GM18907 (cell line): ENCODE measurements at regions not wholly inside any gene's neighbourhood (a gene's known extent, or its start where the extent isn't known, plus 50 kb on each side); places are given as distances from the start of the nearest gene placed in this dataset.
"Not testable (repeated sequence)": the region's sequence is repeated elsewhere in the genome, so short reads cannot be mapped to it uniquely, and the experiment has no call there.

Source experiments
- ATAC-seq: cut with Tn5 transposase; IDR thresholded peaks from one replicate; pipeline ENCODE4 v1.9.1; 2021; ENCODE audit warnings: mild to moderate bottlenecking, moderate library complexity; ENCODE audit not compliant: unreplicated experiment

DNA sequence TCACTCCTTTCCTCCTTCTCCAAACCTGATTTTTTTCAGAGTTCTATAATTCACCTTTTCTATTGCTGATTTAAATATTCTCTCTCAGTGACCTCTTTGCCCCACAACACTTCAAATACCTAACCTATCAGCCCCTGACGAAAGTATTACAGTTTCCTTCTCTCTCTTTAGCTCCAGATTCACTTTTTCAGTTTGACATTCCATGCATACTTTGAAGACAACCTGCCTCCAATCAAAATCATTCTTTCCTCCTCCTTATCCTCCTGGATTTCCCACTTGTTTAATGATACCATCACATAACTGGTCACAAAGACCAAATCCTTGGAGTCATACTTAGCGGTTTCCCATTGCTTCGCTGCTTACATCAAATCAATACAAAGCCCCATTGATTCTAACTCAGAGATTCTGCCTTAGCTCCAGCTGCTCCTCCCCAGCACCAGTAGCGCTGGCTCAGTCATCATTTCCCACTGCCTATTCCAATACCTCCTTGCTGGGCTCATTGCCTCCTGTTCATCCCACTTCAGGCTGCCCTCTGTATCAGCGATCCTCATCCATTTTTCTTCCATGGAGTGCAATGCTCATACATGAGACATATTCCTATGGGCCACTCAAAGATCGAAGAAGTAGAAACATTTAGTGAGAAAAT, 240.1 kb downstream of the ZNF92 start:
- ATAC-seq = not testable (repeated sequence)

DNA sequence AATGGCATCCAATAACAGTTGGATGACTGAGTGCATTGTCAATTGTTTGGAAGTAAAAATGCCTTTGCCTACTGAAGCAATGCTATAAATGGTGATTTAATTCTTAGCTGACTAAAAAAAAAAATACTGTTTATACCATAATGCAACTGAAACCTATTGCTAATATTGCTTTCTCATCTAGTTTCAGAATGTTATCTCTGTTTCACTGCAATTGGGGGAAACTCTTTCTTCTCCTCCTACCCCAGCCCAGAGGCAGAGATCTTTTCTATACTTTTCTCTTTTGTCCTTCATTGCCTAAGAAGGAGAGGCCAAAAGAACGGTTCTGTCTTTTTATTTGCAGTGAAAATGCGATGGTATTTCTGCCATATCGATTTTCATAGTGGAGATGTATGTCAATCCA, 242.5 kb downstream of the ZNF92 start:
- not testable (repeated sequence) for ATAC-seq

DNA sequence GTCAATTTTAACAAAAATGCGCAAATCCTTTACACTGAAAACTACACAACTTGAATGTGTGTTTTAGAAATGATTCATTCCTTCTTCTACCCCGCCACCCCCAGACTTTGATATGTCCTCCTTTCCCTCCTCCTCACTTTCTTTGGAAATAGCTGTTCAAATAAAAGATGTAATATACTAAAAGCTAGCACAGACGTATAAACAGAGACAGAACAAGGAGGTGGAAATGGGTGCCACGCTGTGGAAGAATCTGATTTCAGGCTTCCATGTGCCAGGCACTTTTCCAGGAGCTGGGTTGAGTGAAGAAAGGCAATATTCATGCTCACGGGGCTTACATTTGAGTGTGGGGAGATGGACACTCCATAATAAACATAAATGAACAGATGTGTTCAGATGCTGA, 246.6 kb downstream of the ZNF92 start:
- not testable (repeated sequence) for ATAC-seq

DNA sequence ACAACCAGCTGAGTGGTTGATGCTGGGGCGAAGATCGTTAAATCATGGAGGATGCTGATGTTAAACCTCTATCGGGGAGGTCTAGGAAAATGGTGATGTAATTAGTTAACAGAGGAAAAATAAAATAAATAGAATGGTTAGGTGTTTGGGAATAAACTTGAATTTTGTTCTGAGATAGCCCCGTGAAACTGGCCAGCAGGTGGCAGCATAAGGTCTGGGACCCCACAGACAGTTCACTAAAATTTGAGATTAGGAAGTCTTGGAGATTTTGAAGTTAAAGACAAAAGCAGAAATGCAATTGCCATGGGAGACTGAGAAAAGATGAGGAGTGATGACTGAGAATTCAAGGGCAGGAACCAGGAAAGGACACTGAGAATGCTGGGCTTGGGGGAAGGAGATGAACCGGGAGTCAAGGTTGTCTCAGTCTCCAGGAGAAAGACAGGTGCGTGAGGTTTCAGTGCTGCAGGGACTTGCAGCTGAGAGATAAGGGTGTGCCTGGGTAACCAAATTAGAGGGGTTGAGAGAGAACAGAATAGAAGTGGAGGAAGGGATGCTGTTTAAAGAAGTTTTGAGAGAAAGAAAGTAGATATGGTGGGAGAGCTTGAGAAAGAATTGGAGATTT, 248.0 kb downstream of the ZNF92 start:
- ATAC-seq = peak; percentile 57

DNA sequence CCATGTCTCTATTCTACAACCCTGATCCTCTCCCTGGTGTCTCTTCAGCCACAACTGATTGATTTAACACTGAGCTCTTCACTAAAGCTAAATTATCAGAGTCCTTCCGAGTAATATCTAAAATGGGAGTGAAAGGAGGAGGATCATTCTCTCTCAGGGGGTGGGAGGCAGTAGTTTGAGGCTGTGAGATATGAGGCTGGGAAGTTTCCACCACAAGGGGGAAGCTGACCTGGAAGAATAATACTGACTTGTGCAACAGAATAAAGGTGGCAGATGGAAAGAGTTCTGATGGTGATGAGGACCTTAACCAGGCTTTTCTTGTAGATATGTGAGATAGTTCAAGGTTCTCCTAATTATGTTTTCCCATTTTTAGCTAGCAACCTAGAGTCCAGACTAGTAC, 241.6 kb upstream of the VKORC1L1 start:
- not testable (repeated sequence) for ATAC-seq

DNA sequence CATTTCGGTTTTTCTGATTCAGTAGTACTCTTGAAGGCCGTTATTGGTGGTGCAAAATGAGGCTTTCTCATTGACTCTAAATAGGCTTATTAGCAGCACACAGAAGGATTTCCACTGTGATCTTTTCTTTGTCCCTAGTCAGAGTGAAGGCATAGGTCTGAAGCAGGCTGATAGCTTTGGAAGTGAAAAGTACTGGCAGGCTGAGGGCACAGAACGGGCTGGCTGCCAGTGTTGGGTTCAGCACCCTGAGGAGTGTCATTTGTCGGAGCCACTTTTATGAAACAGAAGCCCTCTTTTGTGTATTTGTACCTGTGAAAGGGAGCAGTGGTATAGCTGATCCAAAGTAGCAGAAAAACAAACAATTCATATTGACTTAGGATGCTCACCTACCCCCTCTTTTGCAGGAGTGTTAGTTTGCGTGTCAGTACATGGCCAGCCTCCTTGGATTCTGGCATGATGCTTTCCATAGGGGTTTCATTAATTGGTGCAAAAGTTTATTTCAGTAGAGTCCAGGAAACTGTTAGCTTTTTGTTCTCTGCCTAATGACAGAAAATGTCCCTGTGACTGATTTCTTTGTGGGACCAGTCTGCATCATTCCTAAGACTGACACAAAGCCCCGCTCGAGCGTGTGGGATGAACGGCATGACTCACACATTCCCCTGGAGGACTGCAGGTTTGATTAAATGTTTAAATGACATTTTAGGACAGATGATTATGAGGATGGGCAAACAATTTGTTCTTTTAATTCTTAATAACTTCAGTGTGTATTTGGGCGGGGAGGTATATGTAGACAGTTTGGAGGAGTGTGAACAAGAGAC, 239.1 kb upstream of the VKORC1L1 start:
- ATAC-seq = not testable (repeated sequence)

DNA sequence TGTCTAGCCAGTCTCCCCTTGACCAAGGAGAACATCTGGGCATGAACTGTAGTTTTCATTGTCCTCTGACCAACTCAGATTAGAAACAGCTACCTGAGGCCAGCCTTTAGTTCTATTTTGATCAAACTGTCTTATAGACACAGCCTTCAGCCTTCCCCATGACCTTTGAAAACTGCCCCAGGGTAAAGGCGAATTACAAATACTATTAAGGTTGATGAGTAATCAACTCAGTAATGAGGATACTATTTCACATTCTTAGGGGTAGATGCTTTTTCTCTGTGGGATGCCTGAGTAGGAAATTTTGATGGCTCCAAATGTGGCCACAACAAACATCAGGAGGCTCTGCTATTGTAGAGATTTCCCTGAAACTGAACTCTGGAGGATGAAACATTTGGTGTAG, 234.0 kb upstream of the VKORC1L1 start:
- ATAC-seq = not testable (repeated sequence)

DNA sequence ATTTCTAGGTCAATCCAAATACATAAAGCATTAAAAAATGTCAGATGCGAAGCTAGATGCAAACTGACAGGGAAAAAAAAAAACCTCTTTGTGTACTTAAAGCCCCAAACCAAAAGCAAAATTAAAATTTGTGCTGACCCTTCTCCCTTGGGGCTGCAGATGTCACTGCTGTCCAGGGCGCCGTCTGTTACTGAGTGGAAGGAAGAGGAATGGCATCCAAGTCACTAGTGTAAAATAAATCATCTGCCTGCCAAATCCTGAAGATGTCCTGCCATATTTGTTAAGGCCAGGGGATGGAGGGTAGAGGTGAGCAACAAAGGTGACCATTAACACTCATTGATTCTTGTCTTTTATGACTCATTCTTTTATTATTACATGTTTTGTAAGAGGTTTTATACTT, 233.2 kb upstream of the VKORC1L1 start:
- not testable (repeated sequence) for ATAC-seq

DNA sequence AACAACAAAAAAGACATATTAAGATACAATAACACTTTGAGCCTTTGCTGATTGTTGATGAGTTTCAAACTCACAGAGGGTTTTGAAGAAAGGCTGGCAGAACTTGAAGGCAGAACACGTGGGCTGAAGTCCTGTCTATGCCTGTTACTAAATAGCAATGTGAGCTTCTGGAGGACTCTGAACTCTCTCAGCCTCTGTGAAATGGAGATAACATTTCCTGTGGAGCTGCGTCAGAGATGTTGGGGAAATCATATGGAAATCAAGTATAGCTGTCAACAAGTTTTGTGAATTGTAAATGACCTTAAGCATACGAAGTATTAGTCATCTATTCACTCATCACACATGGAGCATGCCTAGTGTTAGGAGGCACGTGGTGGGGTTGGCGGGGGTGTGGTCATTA, 229.4 kb upstream of the VKORC1L1 start:
- not testable (repeated sequence) for ATAC-seq

DNA sequence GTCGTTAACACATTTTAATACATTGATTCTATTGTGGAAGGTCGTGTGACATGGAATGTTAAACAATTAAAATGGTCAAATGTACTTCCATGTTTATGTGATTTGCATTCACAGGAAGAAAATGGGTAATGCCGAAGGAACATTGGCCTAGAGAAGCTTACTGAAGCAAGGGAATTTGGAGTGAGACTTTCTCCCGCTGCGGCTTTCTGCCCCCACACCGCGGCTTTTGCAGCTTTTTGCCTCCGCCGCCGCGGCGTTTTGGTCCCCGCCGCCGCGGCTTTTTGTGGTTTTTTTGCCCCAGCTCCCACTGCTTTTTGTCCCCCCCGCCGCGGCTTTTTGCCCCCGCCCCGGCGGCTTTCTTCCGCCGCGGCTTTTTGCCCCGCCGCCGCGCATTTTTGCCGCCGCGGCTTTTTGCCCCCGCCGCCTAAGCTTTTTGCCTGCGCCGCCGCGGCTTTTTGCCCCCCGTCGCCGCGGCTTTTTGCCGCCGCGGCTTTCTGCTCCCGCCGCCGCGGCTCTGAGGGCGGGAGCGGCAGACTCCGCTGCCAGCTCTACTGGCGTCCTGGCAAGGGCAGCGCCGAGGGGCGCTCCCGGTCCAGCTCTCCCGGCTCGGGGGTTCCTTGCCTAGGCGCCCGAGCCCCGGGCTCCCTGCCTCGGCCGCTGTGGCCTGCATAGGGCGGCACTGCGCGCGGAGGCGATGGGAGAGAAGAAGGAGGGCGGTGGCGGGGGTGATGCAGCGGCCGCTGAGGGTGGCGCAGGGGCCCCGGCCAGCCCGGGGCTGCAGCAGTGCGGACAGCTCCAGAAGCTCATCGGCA, 225.5 kb upstream of the VKORC1L1 start:
- not testable (repeated sequence) for ATAC-seq

DNA sequence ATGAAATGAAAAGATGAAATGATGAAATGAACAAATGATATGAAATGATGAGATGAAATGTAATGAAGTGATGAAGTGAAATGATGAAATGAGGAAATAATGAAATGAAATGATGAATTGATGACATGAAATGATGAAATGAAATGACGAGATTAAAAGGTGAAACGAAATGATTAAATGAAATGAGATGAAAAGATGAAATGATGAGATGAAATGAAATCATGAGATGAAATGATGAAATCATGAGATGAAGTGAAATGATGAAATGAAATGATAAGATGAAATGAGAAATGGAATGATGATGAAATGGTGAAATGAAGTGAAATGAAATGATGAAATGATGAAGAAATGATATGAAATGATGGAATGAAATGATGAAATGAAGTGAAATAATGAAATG, 221.7 kb upstream of the VKORC1L1 start:
- ATAC-seq = not testable (repeated sequence)

DNA sequence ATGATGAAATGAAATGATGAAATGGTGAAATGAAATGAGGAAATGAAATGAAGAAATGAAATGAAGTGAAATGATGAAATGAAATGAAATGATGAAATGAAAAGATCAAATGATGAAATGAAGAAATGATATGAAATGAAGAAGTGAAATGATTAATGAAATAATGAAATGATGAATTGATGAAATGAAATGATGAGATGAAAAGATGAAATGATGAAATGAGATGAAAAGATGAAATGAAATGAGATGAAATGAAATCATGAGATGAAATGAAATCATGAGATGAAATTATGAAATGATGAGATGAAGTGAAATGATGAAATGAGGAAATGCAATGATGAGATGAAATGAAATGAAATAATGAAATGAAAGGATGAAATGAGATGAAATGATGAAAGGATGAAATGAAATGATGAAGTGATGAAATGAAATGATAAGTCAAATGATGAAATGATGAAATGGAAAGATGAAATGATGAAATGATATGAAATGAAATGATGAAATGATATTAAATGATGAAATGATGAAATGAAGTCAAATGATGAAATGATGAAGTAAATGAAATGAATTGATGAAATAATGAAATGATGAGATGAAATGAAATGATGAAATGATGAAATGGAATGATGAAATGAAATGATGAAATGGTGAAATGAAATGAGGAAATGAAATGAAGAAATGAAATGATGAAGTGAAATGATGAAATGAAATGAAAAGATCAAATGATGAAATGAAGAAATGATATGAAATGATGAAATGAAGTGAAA, 220.9 kb upstream of the VKORC1L1 start:
- not testable (repeated sequence) for ATAC-seq

DNA sequence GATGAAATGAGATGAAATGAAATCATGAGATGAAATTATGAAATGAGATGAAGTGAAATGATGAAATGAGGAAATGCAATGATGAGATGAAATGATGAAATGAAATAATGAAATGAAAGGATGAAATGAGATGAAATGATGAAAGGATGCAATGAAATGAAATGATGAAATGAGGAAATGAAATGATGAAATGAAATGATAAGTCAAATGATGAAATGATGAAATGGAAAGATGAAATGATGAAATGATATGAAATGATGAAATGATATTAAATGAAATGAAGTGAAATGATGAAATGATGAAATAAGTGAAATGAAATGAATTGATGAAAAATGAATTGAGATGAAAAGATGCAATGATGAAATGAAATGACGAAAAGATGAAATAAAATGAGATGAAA, 220.2 kb upstream of the VKORC1L1 start:
- ATAC-seq = not testable (repeated sequence)

DNA sequence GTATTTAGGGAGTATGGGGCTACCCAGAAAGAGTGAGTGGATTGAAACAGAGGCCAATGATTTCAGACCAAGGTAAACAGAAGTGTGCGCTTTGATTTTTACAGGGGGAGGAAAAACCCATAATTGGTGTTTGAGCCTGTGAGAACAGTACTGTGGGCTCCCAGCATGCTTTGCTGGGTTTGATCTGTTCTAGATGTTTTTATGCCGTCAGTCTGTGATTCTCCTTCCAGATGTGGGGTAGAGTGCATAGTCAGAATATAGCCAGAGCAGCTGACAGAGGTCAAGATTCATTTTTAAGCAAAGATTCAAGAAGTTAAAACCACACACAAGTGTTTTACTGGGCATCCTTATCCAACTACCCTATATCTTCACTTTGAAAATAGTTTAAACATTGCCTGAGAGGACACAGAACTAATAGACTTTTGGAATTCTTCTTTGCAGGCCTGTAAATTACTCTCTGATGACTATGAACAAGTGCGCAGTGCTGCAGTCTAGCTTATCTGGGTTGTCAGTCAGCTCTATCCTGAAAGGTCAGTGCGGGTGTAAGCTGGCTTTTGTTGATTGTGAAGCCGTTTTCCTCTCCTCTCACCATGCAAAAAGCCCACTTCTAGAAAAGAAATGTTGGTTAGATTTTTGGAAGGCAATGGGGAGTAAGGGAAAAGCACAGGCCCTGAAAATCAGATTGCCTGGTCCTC, 216.2 kb upstream of the VKORC1L1 start:
- ATAC-seq = not testable (repeated sequence)

DNA sequence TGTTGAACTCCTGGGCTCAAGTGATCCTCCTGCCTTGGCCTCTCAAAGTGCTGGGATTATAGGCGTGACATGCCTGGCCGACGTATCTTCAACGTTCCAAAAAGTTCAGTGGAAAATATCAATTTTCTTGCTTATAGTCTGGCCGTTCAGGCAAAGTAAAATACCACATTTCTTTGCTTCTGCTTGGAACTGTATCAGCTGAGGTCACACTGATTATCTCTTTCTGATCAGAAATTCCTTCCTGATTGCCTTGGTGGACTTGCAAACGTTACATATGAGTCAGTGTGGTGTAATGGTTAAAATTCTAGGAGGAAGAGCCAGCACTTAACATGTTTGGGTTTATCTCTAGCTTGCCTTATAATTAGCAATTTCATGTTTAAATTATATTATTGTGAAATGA, 189.5 kb upstream of the VKORC1L1 start:
- ATAC-seq = not testable (repeated sequence)

DNA sequence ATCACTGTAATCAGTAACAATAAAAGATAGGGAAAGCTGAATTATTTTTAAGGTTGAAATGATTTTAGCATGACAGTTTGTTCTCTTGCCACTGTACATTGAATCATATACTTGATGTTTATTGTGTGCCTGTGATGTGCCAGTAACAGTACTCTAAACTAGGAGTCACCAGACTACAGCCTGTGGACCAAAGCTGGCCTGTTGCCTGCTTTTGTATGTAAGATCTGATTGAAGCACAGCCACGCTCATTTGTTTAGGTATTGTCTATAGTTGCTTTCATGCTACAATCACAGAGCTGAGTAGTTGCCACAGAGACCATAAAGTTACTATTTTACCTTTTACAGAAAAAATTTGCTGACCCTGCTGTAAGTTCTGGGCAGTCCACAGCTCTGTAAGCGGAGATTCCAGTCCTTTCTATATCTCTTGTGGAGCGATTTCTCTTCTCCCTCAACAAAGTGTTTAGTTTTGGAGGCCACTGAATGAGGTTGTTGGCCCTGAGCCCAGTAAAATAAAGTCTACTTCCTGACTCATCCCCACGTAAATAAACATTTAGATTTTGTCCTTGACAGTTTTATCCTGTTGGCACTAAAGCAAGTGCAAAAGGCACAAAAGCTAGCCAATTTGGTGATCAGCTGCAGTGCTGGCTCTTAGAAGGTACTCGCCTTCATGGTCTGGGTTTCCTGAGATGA, 173.7 kb upstream of the VKORC1L1 start:
- not testable (repeated sequence) for ATAC-seq

DNA sequence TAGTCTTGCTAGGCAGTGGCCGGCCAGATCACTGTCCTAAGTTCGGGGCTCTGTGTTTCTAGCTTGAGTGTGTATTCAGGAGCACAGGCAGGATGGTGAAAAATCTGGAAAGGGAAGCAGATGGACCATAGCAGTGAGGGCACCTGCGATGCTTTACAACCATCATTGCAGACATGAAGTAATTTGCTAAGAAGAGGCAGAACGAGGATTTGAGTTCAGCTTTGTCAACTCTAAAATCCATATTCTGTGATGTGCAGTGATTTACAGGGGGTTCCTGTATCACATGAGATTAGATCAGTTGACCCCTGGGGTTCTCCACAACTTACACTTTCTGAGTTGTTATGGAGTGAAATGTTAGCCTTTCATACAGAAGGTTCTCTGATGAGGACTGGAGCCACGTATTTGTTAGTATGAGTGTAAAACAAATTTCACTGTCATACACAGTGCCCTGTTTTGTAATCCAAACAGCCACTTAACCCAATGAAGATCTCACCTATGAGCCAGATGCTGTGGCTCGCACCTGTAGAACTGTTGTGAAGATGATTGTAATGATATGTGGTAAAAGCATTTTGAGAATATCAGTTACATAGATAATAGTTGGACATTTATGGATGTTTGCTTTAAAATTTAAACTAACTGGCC, 173.0 kb upstream of the VKORC1L1 start:
- ATAC-seq = not testable (repeated sequence)

DNA sequence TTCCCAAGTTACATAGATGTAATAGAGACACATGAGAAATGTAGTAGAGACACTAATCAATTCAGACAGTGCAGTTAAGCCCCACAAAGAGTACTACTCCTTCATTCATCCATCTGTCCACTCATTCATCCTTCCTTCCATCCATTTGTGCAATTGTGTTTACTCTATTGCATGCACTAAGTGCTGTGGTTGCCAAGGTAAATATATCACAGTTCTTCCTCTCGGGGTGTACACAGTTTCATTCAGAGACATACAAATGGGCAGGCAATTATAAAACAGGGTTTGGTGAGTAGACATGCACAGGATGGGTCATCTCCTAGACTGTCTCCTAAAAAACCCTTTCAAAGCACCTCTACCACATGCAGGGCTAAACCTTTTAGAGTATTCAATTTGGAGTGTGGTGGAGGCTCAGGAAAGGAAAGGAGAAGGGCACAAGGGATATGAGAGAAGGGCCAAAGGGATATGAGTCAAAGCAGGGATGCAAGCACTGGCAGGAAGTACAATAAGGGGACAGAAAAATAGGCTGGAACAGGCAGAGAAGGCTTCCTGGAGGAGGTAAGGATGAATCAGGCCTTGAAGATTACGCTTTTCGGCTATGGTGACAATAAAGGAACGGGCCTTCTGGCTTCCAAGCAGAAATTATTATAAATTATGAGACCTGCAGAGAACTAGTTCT, 153.6 kb upstream of the VKORC1L1 start:
- ATAC-seq = not testable (repeated sequence)
